IgD-negative memory B cell (primary cell): ENCODE measurements at regions not wholly inside any gene's neighbourhood (a gene's known extent, or its start where the extent isn't known, plus 50 kb on each side); places are given as distances from the start of the nearest gene placed in this dataset.
A peak's percentile ranks its signal among the peaks of the same experiment; 100 is the strongest.

ENCODE experiments used
- H3K27ac Mint-ChIP-seq, 3 donors: one replicate each; pipeline ENCODE4 v1.8.0; 2020 to 2022; ENCODE audit warnings: mild to moderate bottlenecking in 3 of 3, mixed read lengths in 3 of 3, moderate library complexity in 1 of 3
- H3K27me3 Mint-ChIP-seq: one replicate; pipeline ENCODE4 v1.8.0; 2021; ENCODE audit warnings: mixed read lengths
- H3K36me3 Mint-ChIP-seq: one replicate; pipeline ENCODE4 v1.8.0; 2020; ENCODE audit warnings: mild to moderate bottlenecking, mixed read lengths
- H3K4me1 Mint-ChIP-seq, 3 donors: one replicate each; pipeline ENCODE4 v1.8.0; 2020 to 2022; ENCODE audit warnings: mixed read lengths in 3 of 3, mild to moderate bottlenecking in 1 of 3
- H3K4me3 Mint-ChIP-seq, 4 donors: one replicate each; pipeline ENCODE4 v1.8.0; 2020 to 2022; ENCODE audit warnings: mild to moderate bottlenecking in 4 of 4, mixed read lengths in 4 of 4, moderate library complexity in 3 of 4
- H3K9me3 Mint-ChIP-seq, 3 donors: one replicate each; pipeline ENCODE4 v1.8.0; 2020 to 2021; ENCODE audit warnings: mixed read lengths in 3 of 3, mild to moderate bottlenecking in 1 of 3

DNA sequence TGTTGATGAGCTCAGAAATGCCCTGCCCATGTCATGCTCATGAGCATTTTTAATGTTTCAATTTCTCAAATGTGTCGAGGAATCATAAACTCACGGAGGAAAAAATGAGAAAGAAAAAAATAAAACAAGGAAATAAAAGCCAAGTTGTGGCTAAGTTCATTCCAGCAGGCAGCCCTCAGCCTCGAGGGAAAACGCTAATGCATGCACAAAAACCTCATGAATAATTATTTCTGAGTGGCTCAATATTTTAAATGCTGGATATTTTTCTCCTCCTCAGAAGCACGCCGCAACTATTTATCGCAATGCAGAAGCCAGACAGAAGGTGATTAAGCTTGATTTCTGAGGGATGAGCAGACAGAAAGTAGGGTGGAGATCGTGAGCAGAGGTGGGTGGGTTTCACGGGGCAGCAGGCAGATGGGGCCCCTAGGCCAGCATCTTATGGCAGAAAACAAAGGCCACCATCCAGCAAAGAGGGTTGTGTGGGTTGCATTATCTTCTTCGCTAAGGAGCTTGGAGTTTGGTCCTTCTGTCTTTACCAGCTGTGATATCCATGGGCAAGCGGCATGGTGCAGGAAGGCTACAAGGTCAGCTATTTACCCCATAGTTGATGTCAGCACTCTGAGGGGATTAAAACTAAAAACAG, 151.5 kb upstream of the LRFN2 start:
- Mint-ChIP-seq H3K4me3 (no peak overlapping the region), H3K27ac (no peak overlapping the region), H3K27me3 (peaks cover 26% of the 10 kb centered on the region), H3K4me1 (peaks cover 0 to 6% (median 3%) of the 10 kb centered on the region in 3 donors), H3K36me3 (no peaks in the 10 kb centered on the region), H3K9me3 (peaks cover 0 to 2% (median 0%) of the 10 kb centered on the region in 3 donors)

DNA sequence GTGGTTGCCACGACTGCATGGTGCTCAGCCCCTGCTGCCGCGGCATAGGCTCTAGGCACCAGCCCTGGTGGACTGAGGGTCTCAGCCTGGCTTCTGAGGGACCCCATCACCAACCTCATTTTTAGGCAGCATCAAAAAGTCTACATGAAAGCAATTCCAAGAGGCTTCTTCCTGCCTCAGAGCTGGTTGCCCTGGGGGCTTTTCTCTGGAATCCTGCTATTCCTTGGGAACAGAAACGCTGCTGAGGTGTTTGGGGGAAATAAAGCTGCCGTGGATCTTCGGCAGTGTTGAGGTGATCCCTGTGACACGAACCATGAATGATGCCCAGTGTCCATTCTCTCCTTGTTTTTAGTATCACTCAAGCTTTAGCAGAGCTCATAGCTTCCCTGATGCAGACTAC, 148.4 kb upstream of the LRFN2 start:
- Mint-ChIP-seq H3K27me3 (peaks cover 11% of the 10 kb centered on the region), H3K9me3 (no peaks in the 10 kb centered on the region), H3K27ac (no peak overlapping the region), H3K4me3 (no peak overlapping the region), H3K4me1 (peaks cover 0 to 9% (median 3%) of the 10 kb centered on the region in 3 donors), H3K36me3 (no peaks in the 10 kb centered on the region)

DNA sequence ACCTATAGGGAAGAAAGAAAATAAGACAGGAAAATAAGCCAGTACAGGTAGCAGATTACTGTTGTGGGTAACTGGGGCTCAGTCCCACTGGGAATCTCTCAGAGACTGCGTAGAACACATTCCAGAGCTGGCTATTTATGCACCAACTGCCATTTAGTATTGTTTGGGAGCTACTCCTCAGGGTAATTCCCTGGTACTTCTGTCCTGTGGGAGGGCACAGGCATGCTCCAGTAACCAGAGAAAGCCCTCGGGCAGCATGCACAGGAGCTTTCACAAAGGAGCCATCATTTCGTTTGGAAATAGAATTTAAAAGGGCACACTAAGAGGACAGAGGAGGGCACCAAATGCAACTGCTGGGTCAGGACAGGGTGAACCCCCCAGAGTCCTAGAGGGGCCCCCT, 148.0 kb upstream of the LRFN2 start:
- Mint-ChIP-seq H3K4me1 (peaks cover 0 to 9% (median 3%) of the 10 kb centered on the region in 3 donors), H3K4me3 (no peak overlapping the region), H3K27me3 (peaks cover 11% of the 10 kb centered on the region), H3K36me3 (no peaks in the 10 kb centered on the region), H3K27ac (no peak overlapping the region), H3K9me3 (no peaks in the 10 kb centered on the region)

DNA sequence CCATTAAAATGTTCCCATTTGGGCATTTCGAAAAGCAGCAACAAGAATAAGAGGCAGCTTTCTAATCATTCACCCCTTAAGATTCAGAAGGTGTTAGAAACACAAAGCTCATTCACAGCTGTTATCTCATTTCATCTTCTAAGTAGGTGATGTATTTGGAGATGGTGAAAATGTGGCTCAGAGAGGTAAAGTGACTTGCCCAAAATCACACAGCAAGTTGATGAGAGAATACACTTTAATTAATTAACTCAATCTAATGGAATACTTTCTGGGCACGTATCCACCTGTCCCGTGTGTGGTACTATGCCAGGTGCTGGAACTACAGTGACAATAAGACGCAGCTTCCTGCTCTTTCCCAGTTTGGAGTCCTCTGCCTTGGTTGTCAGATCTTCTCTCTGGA, 147.4 kb upstream of the LRFN2 start:
- Mint-ChIP-seq H3K4me3 (no peak overlapping the region), H3K9me3 (no peaks in the 10 kb centered on the region), H3K27me3 (peaks cover 11% of the 10 kb centered on the region), H3K36me3 (no peaks in the 10 kb centered on the region), H3K27ac (no peak overlapping the region), H3K4me1 (peaks cover 0 to 9% (median 3%) of the 10 kb centered on the region in 3 donors)

DNA sequence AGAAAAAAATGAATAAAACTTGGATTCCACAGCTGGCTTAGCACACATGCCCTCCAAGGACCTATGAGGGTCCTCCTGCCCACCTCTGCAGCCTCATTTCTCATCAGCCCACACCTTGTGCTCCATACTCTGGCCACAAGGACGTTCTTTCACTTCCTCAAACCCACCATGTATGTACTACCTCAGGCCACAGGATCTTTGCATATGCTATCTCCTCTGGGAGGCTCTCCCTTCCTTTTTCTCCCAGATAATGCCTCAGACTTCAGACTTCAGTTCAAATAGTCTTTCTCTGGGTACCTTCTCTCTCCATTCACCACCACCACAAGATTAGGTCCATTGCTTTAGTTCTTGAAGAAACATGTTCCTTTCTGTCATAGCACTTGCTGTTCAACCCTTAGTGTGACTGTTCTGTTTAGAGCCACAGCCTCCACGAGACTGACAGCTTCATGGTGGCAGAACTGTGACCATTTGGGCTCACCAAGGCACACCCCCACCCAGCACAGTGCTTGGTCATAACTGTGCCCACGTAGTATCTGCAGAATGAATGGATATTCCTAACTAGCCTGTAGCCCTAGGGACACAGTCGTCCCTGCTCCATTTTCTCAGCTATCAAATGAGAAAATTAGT, 146.7 kb upstream of the LRFN2 start:
- Mint-ChIP-seq H3K36me3 (no peaks in the 10 kb centered on the region), H3K27me3 (peaks cover 11% of the 10 kb centered on the region), H3K4me1 (peaks cover 0 to 9% (median 3%) of the 10 kb centered on the region in 3 donors), H3K27ac (peak overlapping the region in 1 of 3 donors; percentile 28), H3K4me3 (no peak overlapping the region), H3K9me3 (no peaks in the 10 kb centered on the region)

DNA sequence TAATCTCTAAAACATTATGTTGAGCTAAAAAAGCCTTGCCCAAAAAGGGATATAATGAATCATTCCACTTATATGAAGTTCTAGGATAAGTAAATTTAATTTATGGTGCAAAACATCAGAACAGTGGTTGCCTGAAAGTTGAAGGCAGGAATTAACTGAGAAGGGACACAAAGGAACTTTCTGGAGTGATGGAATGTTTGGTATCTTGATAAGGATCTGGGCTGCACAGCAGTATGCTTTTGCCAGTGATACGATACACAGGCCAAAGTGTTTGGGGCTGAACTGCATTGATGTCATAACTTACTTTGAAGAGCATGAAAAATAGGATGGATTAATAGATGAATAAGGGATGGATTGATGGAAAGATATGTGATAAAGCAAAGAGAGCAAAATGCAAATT, 146.1 kb upstream of the LRFN2 start:
- peaks cover 8% of the 10 kb centered on the region for H3K27me3 Mint-ChIP-seq
- H3K9me3 Mint-ChIP-seq = no peaks in the 10 kb centered on the region
- H3K4me1 Mint-ChIP-seq = peaks cover 0 to 9% (median 3%) of the 10 kb centered on the region in 3 donors
- no peaks in the 10 kb centered on the region for H3K36me3 Mint-ChIP-seq
- peak overlapping the region in 1 of 3 donors; percentile 28 for H3K27ac Mint-ChIP-seq
- no peak overlapping the region for H3K4me3 Mint-ChIP-seq

DNA sequence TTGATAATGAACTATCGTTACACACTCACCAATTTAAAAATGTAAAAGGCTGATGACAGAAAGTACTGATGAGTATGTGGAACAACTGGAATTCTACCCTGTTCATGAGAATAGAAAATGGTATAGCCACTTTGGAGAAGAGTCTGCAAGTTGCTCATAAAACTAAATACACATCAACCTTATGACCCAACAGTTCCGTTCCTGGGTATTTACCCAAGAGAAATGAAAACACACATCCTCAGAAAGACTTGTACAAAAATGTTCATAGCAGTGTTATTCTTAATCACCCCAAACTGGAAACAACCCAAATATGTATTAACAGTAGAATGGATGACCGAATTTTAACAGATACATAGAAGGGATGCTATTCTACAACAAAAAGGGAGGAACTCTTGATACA, 145.7 kb upstream of the LRFN2 start:
- peaks cover 0 to 9% (median 3%) of the 10 kb centered on the region in 3 donors for H3K4me1 Mint-ChIP-seq
- H3K9me3 Mint-ChIP-seq = no peaks in the 10 kb centered on the region
- peaks cover 7% of the 10 kb centered on the region for H3K27me3 Mint-ChIP-seq
- H3K27ac Mint-ChIP-seq = no peak overlapping the region
- no peaks in the 10 kb centered on the region for H3K36me3 Mint-ChIP-seq
- H3K4me3 Mint-ChIP-seq = no peak overlapping the region

DNA sequence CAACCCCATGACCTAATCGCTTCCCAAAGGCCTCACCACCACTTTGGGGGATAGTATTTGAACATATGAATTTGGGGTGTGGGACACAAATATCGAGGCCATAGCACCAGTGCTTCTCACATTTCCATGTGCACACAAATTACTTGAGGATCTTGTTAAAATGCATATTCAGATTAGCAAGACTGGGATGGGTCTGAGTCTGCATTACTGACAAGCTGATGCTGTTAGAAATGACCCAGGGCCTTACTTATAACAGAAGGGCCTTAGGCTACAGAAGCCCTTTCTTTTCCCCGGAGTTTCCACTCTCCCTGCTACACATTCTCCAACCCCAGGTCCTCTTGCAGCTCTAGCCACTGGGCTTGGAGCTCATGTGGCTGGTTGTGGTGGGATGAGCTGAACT, 141.5 kb upstream of the LRFN2 start:
- Mint-ChIP-seq H3K36me3 (no peaks in the 10 kb centered on the region), H3K27me3 (peaks cover 1% of the 10 kb centered on the region), H3K27ac (no peak overlapping the region), H3K4me3 (no peak overlapping the region), H3K9me3 (no peaks in the 10 kb centered on the region), H3K4me1 (peaks cover 0 to 3% (median 0%) of the 10 kb centered on the region in 3 donors)

DNA sequence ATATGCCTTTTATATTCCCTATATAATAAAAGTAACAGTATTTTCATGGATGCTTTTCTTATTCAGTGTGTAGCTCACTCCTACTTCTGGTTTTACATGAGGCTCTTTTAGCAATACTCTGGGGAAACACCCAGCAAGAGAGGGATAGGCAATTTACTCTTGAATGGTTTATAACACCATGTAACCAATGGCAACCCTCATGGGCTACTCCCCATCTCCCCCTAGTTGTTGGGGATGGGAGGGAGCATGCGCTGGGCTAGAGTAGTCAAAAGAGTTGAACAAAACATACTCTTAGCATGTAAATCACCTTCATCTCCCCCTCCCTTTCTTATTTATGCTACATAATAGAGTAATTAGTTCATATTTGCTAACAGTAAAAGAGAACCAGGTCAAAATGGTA, 140.1 kb upstream of the LRFN2 start:
- H3K9me3 Mint-ChIP-seq = no peaks in the 10 kb centered on the region
- H3K27ac Mint-ChIP-seq = no peak overlapping the region
- no peak overlapping the region for H3K4me3 Mint-ChIP-seq
- no peaks in the 10 kb centered on the region for H3K27me3 Mint-ChIP-seq
- peaks cover 1% of the 10 kb centered on the region for H3K36me3 Mint-ChIP-seq
- no peaks in the 10 kb centered on the region for H3K4me1 Mint-ChIP-seq

DNA sequence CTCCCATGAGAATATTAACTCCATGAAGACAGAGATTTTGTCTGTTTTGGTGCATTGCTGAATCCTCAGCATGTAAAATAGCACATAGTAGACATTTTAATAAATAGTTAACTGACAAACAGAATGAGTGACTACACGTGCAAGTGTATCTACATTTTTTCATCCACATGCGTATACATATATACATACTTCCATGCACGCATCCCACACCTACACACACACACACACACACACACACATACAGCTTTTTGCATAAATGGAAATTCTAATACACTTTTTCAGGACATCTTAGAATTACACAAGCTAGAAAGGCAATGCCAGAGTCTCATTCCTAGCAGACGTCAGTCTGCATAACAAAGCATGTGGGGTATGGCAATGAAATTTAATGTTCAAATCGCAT, 139.7 kb upstream of the LRFN2 start:
- H3K27ac Mint-ChIP-seq = no peak overlapping the region
- H3K9me3 Mint-ChIP-seq = no peaks in the 10 kb centered on the region
- peaks cover 1% of the 10 kb centered on the region for H3K36me3 Mint-ChIP-seq
- H3K4me1 Mint-ChIP-seq = no peaks in the 10 kb centered on the region
- H3K27me3 Mint-ChIP-seq = no peaks in the 10 kb centered on the region
- H3K4me3 Mint-ChIP-seq = no peak overlapping the region

DNA sequence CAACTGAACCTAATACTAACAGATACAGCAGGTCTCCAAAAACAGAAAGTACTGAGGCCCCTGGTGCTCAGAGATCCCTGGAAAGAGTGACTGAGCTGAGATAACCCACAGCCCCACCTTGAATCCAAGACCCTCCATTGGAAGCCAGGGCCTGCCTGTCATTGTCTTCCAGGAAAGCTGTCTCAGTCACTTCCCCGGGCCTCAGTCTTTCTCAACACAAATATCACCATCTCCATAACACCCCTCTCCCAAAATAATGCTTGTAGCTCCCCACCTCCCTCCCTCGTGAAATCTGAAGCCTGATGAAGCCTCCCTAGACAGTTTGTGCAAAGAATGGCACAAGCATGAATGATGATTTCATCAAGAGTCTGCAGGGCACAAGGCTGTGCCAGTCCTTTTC, 138.2 kb upstream of the LRFN2 start:
- Mint-ChIP-seq H3K4me1 (peaks cover 0 to 4% (median 0%) of the 10 kb centered on the region in 3 donors), H3K27ac (no peak overlapping the region), H3K27me3 (no peaks in the 10 kb centered on the region), H3K4me3 (no peak overlapping the region), H3K9me3 (no peaks in the 10 kb centered on the region), H3K36me3 (peaks cover 1% of the 10 kb centered on the region)

DNA sequence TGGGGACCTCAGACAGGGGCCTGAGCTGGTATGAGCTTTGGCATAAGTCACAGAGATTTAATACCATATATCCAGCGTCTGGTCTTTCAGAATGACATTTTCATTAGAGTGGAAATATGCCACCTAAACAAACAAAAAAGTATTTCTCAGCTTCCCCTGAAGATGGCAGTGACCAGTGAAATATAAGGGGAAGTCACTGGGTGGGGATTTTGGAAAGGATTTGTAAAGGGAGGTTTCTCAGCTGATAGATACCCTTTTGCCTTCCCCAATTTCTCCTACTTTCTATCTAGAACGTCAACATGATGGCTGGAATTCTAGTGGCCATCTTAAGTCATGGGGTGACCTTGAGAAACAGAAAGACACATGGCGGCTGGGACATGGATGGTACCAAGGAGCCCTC, 137.7 kb upstream of the LRFN2 start:
- Mint-ChIP-seq H3K4me1 (peaks cover under 1 to 6% (median 3%) of the 10 kb centered on the region in 3 donors), H3K27me3 (no peaks in the 10 kb centered on the region), H3K4me3 (no peak overlapping the region), H3K36me3 (peaks cover 1% of the 10 kb centered on the region), H3K9me3 (no peaks in the 10 kb centered on the region), H3K27ac (no peak overlapping the region)

DNA sequence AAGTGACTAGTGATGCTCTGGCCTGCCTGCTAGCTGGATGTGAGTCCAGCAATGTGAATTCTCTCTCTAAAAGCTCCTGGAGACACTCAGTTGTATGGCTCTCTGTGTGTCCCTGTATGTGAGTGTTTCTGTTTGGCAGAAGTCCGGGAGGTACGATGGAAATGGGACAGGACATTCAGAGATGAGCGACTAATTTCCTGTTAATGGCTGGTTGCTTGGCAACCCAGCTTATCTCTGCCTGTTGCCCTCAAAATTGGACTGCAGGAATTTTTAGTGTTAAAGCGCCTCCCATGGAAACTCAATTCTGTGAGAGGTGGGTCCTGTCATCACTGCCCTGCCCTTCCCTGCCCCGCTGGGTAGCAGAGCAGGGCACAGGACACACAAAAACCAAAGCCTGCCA, 136.8 kb upstream of the LRFN2 start:
- Mint-ChIP-seq H3K27ac (no peak overlapping the region), H3K4me1 (peaks cover 10 to 15% (median 11%) of the 10 kb centered on the region in 3 donors), H3K36me3 (peaks cover 1% of the 10 kb centered on the region), H3K4me3 (no peak overlapping the region), H3K27me3 (no peaks in the 10 kb centered on the region), H3K9me3 (no peaks in the 10 kb centered on the region)

DNA sequence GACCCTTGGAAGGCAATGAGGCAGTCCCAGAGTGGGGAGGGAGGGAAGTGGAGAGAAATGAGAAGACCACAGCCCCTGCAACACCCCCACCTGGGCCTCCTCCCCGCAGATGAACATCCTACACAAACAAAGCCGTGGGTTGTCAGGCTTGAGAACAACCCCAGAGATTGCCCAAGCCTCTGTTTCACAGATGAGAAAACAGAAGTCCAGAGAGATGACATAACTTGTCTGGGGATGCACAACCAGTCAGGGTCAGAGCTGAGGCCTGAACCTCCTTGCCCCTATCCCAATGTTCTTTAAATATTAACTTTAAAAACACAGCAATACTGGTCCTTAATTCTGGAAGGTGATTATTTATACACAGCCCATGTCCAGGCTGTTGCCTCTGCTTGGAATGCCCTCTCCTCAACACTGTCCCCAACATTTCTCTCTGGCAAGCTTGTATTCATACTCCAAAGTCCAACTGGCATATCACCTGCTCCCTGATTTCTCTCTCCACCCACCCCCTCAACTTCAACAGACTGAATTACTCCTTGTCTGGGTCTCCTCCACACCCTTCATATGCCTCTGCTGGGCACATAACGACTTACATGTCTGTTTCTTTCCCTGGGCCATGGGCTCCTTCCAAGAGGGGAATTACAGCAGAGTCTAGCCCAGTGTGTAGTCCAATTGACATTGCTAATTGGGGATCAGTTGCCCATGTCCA, 135.5 kb upstream of the LRFN2 start:
- Mint-ChIP-seq H3K4me1 (peaks cover 11 to 16% (median 12%) of the 10 kb centered on the region in 3 donors), H3K36me3 (peaks cover 1% of the 10 kb centered on the region), H3K27me3 (no peaks in the 10 kb centered on the region), H3K4me3 (no peak overlapping the region), H3K27ac (no peak overlapping the region), H3K9me3 (no peaks in the 10 kb centered on the region)

DNA sequence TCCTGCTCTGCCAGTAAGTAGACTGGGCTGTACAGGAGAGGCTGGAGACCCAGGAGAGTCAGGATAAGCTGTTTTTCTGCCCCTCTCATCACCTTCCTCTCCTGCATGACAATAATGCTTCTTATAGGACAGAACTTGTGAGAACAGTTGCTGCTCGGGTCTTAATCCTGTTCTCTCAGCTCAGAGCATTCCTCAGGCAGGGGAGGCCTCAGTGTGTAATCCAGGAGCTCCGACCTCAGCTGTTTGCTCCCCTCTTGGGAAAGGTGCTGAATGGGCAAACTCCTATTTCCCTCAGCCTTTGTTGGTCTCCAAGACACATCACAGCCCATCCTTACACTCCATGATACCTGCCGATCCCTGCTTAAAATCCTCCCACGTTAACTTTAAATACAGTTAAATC, 134.9 kb upstream of the LRFN2 start:
- H3K27me3 Mint-ChIP-seq = no peaks in the 10 kb centered on the region
- peaks cover 11 to 16% (median 12%) of the 10 kb centered on the region in 3 donors for H3K4me1 Mint-ChIP-seq
- H3K27ac Mint-ChIP-seq = no peak overlapping the region
- no peaks in the 10 kb centered on the region for H3K9me3 Mint-ChIP-seq
- peak overlapping the region in 1 of 4 donors; percentile 2 for H3K4me3 Mint-ChIP-seq
- H3K36me3 Mint-ChIP-seq = peaks cover 4% of the 10 kb centered on the region
